Testis (tissue), 2 donors: ENCODE measurements at regions not wholly inside any gene's neighbourhood (a gene's known extent, or its start where the extent isn't known, plus 50 kb on each side); places are given as distances from the start of the nearest gene placed in this dataset.

Experiments
- DNase-seq: peaks from one replicate; pipeline ENCODE4 v3.0.0-alpha.2; 2019
- H3K27ac ChIP-seq, 2 donors: fragments of 200-600 bp; sonication (generic); one replicate each; pipeline ENCODE4 v1.5.1; 2019
- H3K27me3 ChIP-seq: fragments of 200-600 bp; sonication (generic); one replicate; pipeline ENCODE4 v1.5.1; 2019
- H3K36me3 ChIP-seq: fragments of 200-600 bp; sonication (generic); one replicate; pipeline ENCODE4 v1.5.1; 2017; ENCODE audit warnings: low read depth; ENCODE audit errors: missing control alignments
- H3K4me1 ChIP-seq: fragments of 200-600 bp; sonication (generic); one replicate; pipeline ENCODE4 v1.5.1; 2019
- H3K4me3 ChIP-seq, 2 donors: fragments of 200-600 bp; sonication (generic); one replicate each; pipeline ENCODE4 v1.5.1; 2017 to 2019
- H3K9me3 ChIP-seq: fragments of 200-600 bp; sonication (generic); one replicate; pipeline ENCODE4 v1.5.1; 2017
- POLR2A ChIP-seq: fragments of 450-650 bp; IDR thresholded peaks from one replicate; pipeline ENCODE4 v1.6.1; 2017; ENCODE audit warnings: antibody characterized with exemption, mild to moderate bottlenecking, moderate library complexity
- WGBS, 2 donors: methylation state at CpG; one replicate each; pipeline ENCODE4 v1.1.5; 2018; 5-methylcytosine and 5-hydroxymethylcytosine counted together
- intact Hi-C: fragments of 100-400 bp; cut with DNase I; formaldehyde crosslinking; loops from one replicate; pipeline ENCODE4 v1.15.1; 2023; ENCODE audit warnings: low total_unique reads
- TF ChIP-seq, protein P1 (sequence below), 3 experiments: fragments of 450-650 bp in 2 of 3; fragments of 200-600 bp in 1 of 3; sonication (generic) in 1 of 3; IDR thresholded peaks; one replicate each; pipeline ENCODE4 v1.5.1; 2016 to 2019; ENCODE audit warnings: antibody characterized with exemption in 3 of 3, mild to moderate bottlenecking in 2 of 3, moderate library complexity in 1 of 3

- peak; percentile 67 for DNase-seq
- H3K27me3 ChIP-seq: no peaks in the 10 kb centered on the region
- intact Hi-C loops: no loop called here
- no peaks in the 10 kb centered on the region for H3K36me3 ChIP-seq
- H3K4me1 ChIP-seq: no peaks in the 10 kb centered on the region
- no peak overlapping the region for H3K4me3 ChIP-seq
- no peaks in the 10 kb centered on the region for H3K9me3 ChIP-seq
- peak overlapping the region in 1 of 2 donors; percentile 60 for H3K27ac ChIP-seq
- TF ChIP-seq, protein P1, sequence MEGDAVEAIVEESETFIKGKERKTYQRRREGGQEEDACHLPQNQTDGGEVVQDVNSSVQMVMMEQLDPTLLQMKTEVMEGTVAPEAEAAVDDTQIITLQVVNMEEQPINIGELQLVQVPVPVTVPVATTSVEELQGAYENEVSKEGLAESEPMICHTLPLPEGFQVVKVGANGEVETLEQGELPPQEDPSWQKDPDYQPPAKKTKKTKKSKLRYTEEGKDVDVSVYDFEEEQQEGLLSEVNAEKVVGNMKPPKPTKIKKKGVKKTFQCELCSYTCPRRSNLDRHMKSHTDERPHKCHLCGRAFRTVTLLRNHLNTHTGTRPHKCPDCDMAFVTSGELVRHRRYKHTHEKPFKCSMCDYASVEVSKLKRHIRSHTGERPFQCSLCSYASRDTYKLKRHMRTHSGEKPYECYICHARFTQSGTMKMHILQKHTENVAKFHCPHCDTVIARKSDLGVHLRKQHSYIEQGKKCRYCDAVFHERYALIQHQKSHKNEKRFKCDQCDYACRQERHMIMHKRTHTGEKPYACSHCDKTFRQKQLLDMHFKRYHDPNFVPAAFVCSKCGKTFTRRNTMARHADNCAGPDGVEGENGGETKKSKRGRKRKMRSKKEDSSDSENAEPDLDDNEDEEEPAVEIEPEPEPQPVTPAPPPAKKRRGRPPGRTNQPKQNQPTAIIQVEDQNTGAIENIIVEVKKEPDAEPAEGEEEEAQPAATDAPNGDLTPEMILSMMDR (IDR thresholded peaks at IDR 0.05): no peak
- TF ChIP-seq POLR2A: no peak
These were observed 88.1 kb downstream of the CCDC34 start for GRCh38 chr11:27274854-27275395.

DNA sequence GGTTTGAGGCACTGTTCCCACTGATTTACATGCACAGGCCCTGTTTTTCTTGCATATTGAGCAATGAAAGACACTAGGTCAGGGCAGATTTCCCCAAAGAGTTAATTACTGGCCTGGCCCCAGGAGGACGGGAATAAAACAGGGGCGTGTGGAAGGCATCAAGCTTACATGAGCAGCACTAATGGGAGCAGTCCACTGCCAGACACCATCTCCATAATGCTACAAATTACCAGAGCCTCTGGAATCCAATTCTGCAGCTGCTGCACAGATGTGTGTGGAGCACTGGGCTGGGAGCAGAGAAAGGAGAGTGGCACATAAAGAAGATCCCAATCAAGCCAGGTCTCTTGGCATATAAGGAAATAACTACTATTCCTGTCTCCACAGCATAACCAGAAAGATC, 96.9 kb downstream of the CCDC34 start:
- WGBS, 2 donors: 48 to 66% methylated on average over 2 of the region's 2 CpGs
- intact Hi-C loops: no loop called here
- Histone ChIP-seq H3K4me1 (no peaks in the 10 kb centered on the region), H3K36me3 (no peaks in the 10 kb centered on the region), H3K27ac (no peak overlapping the region), H3K27me3 (no peaks in the 10 kb centered on the region), H3K4me3 (no peak overlapping the region), H3K9me3 (no peaks in the 10 kb centered on the region)
- DNase-seq: no peak
- TF ChIP-seq, protein P1 (IDR thresholded peaks at IDR 0.05): no peak
- no peak for TF ChIP-seq POLR2A

GRCh38 chr11:27263986-27264385, 99.0 kb downstream of the CCDC34 start:
- no peak overlapping the region for H3K4me3 ChIP-seq
- H3K27me3 ChIP-seq: no peaks in the 10 kb centered on the region
- TF ChIP-seq, protein P1 (IDR thresholded peaks at IDR 0.05): no peak
- TF ChIP-seq POLR2A: no peak
- 84 to 90% methylated on average over 3 of the region's 3 CpGs for WGBS, 2 donors
- H3K9me3 ChIP-seq: no peaks in the 10 kb centered on the region
- intact Hi-C loops: no loop called here
- H3K27ac ChIP-seq: no peak overlapping the region
- no peaks in the 10 kb centered on the region for H3K4me1 ChIP-seq
- no peak for DNase-seq
- H3K36me3 ChIP-seq: no peaks in the 10 kb centered on the region

DNA sequence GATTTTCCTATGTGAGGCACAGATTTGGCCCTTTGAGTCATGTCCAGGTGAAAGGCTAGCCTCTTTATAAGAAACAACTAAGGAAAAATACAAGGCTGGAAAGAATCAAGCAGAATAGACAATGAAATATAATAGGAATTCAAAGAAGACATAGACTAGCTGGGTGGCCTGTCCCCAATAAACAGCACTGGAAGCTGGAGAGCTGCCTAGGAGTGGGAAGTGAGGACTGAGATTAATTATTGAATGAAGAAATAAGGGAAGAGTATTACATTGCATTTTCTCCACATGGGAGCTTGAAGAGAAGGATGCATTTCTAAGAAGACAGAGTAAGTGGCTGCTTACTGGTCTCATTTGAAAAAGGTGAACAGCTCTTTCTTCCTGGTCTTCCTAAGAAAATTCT, 100.0 kb downstream of the CCDC34 start:
- no peaks in the 10 kb centered on the region for H3K36me3 ChIP-seq
- no peaks in the 10 kb centered on the region for H3K9me3 ChIP-seq
- intact Hi-C loops: no loop called here
- TF ChIP-seq POLR2A: no peak
- TF ChIP-seq, protein P1 (IDR thresholded peaks at IDR 0.05): no peak
- no peak overlapping the region for H3K4me3 ChIP-seq
- H3K27ac ChIP-seq: no peak overlapping the region
- no peaks in the 10 kb centered on the region for H3K27me3 ChIP-seq
- no peaks in the 10 kb centered on the region for H3K4me1 ChIP-seq
- DNase-seq: no peak

- Histone ChIP-seq H3K9me3 (no peaks in the 10 kb centered on the region), H3K4me1 (no peaks in the 10 kb centered on the region), H3K4me3 (no peak overlapping the region), H3K27me3 (no peaks in the 10 kb centered on the region), H3K27ac (no peak overlapping the region), H3K36me3 (no peaks in the 10 kb centered on the region)
- intact Hi-C loops: no loop called here
- TF ChIP-seq, protein P1 (IDR thresholded peaks at IDR 0.05): no peak
- no peak for TF ChIP-seq POLR2A
- DNase-seq: no peak
These were observed 107.6 kb downstream of the CCDC34 start for GRCh38 chr11:27255447-27255828.
